Suprapubic skin (tissue), 3 donors: ENCODE measurements at regions not wholly inside any gene's neighbourhood (a gene's known extent, or its start where the extent isn't known, plus 50 kb on each side); places are given as distances from the start of the nearest gene placed in this dataset.

ENCODE experiments used
- CTCF ChIP-seq, 2 donors: fragments of 200-600 bp in 1 of 2; fragments of 450-650 bp in 1 of 2; sonication (generic) in 1 of 2; IDR thresholded peaks; one replicate each; pipeline ENCODE4 v1.5.1; 2016 to 2019; ENCODE audit warnings: antibody characterized with exemption in 2 of 2, mild to moderate bottlenecking in 1 of 2, moderate library complexity in 1 of 2
- EP300 ChIP-seq: sonication (generic); formaldehyde crosslinking; IDR thresholded peaks from one replicate; pipeline ENCODE4 v1.6.1; 2017; ENCODE audit warnings: antibody characterized with exemption
- POLR2A ChIP-seq, 2 donors: fragments of 450-650 bp; IDR thresholded peaks; one replicate each; pipeline ENCODE4 v1.6.1; 2017; ENCODE audit warnings: antibody characterized with exemption in 2 of 2, mild to moderate bottlenecking in 2 of 2, moderate library complexity in 2 of 2

DNA sequence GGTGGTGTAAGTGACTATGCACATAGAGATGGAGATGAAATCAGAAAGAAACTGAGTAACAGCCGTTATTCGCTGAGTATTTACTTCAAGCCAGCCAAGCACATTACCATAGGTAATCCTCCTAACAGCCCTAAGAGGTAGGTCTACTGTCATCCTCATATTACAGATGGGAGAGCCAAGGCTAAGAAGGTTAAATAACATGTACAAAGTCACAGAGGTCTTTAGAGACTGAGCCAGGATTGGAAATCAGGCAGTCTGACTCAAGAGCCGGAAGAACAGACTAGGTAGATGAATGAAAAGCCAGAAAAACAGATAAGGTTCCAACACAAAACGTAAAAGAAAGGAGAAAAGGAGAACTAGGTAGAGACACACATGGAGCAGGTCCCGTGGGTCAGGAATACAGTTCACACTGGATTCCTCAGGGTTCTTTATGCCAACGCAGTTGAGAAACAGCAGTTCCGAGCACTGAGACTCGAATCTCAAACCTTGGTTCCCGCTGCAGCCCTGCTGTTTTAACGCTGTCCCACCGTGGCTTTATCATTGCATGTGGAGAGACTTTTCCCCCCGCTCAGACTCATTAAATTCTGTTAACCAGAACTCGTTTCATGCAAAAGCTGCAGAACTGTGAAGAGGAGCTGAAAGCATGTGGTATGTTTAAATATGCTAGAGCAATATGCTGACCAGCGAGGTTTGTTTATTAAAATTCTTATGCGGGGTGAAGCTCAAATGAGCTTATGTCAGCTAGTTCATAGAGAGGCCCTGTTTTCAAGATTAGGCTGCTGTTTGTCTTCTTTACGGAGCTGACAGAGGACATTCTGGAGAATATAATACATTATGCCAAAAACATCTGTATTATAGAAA lies 537.9 kb downstream of the CD83 start:
- TF ChIP-seq CTCF (IDR thresholded peaks at IDR 0.05): no peak
- no peak for TF ChIP-seq EP300
- TF ChIP-seq POLR2A (IDR thresholded peaks at IDR 0.05): no peak
